H1 (cell line): ENCODE measurements at regions not wholly inside any gene's neighbourhood (a gene's known extent, or its start where the extent isn't known, plus 50 kb on each side); places are given as distances from the start of the nearest gene placed in this dataset.

Experiments used
- CTCF ChIA-PET: fragments of 300-600 bp; sonication (Branson Sonifier 250); formaldehyde crosslinking; loops from one replicate; lab custom pipeline; 2021; ENCODE audit not compliant: partially characterized antibody; lab: Charles Lee
- POLR2A ChIA-PET: fragments of 300-600 bp; sonication (Branson Sonifier 250); formaldehyde crosslinking; loops from one replicate; lab custom pipeline; 2021; ENCODE audit warnings: inconsistent platforms; ENCODE audit not compliant: partially characterized antibody; lab: Charles Lee
- DNase-seq, 2 experiments: peaks; one replicate each; pipeline versions ENCODE4 v3.0.0 to v3.0.0-alpha.2; 2010 to 2022; ENCODE audit warnings: low spot score in 2 of 2, low read depth in 1 of 2, mixed read lengths in 1 of 2
- FAIRE-seq: peaks from 2 replicates; lab custom pipeline; 2011; peaks lifted over from hg19 to GRCh38; lab: Jason Lieb, UNC
- H2AFZ ChIP-seq: 2 replicates; pipeline ENCODE4 v1.8.1; 2012; ENCODE audit warnings: low read length, inconsistent platforms
- H2AK5ac ChIP-seq: 2 replicates; pipeline ENCODE4 v1.6.1; 2013; ENCODE audit warnings: low read depth, low read length
- H2BK120ac ChIP-seq: replicated peaks from 2 replicates; pipeline ENCODE3; 2013; ENCODE audit warnings: low read depth, low read length, inconsistent platforms
- H2BK12ac ChIP-seq: 2 replicates; pipeline ENCODE4 v1.6.1; 2013; ENCODE audit warnings: low read depth, low read length
- H2BK15ac ChIP-seq: 2 replicates; pipeline ENCODE4 v1.6.1; 2013; ENCODE audit warnings: low read length
- H2BK20ac ChIP-seq: 2 replicates; pipeline ENCODE4 v1.6.1; 2013; ENCODE audit warnings: low read length
- H2BK5ac ChIP-seq: 2 replicates; pipeline ENCODE4 v1.6.1; 2013; ENCODE audit warnings: low read depth, low read length
- H3K14ac ChIP-seq: 2 replicates; pipeline ENCODE4 v1.6.1; 2013; ENCODE audit warnings: inconsistent platforms; ENCODE audit not compliant: insufficient read length
- H3K18ac ChIP-seq: 2 replicates; pipeline ENCODE4 v1.6.1; 2013; ENCODE audit warnings: low read length; ENCODE audit errors: extremely low read depth
- H3K23ac ChIP-seq: 2 replicates; pipeline ENCODE4 v1.6.1; 2013; ENCODE audit warnings: inconsistent platforms; ENCODE audit not compliant: insufficient read length
- H3K23me2 ChIP-seq: 2 replicates; pipeline ENCODE4 v1.6.1; 2013; ENCODE audit warnings: low read depth, low read length
- H3K27ac ChIP-seq: 2 replicates; pipeline ENCODE4 v1.6.1; 2011; ENCODE audit warnings: low read depth, low read length, inconsistent platforms
- H3K27me3 ChIP-seq, 4 experiments: replicated peaks in 1 of 4; 1 replicate in 1 of 4; 2 replicates in 3 of 4; pipeline versions ENCODE4 v1.6.1 to v1.8.1; 2011 to 2013; ENCODE audit warnings: low read length in 3 of 4, mild to moderate bottlenecking in 3 of 4, inconsistent platforms in 2 of 4, mixed read lengths in 2 of 4, moderate library complexity in 1 of 4; ENCODE audit not compliant: control insufficient read depth in 3 of 4, insufficient read depth in 3 of 4; ENCODE audit errors: extremely low read depth in 1 of 4
- H3K36me3 ChIP-seq, 4 experiments: 2 replicates each; pipeline versions ENCODE4 v1.6.1 to v1.8.1; 2011 to 2013; ENCODE audit warnings: mild to moderate bottlenecking in 4 of 4, low read length in 3 of 4, moderate library complexity in 2 of 4, control low read depth in 1 of 4, inconsistent platforms in 1 of 4; ENCODE audit not compliant: insufficient read depth in 4 of 4, control insufficient read depth in 2 of 4
- H3K4ac ChIP-seq: replicated peaks from 2 replicates; pipeline ENCODE3; 2013; ENCODE audit warnings: low read length, low read depth, mixed read lengths, inconsistent platforms; ENCODE audit not compliant: insufficient read length
- H3K4me1 ChIP-seq, 4 experiments: replicated peaks in 1 of 4; 1 replicate in 1 of 4; 2 replicates in 3 of 4; pipeline versions ENCODE4 v1.6.1 to v1.8.1; 2011 to 2013; ENCODE audit warnings: low read length in 3 of 4, inconsistent platforms in 2 of 4, mixed read lengths in 1 of 4; ENCODE audit not compliant: insufficient read depth in 4 of 4, control insufficient read depth in 3 of 4
- H3K4me2 ChIP-seq, 2 experiments: 2 replicates each; pipeline versions ENCODE4 v1.6.1 to v1.8.1; 2011 to 2013; ENCODE audit warnings: low read depth in 2 of 2, low read length in 2 of 2, control low read depth in 1 of 2, inconsistent platforms in 1 of 2, mild to moderate bottlenecking in 1 of 2; ENCODE audit not compliant: insufficient read depth in 1 of 2
- H3K4me3 ChIP-seq, 4 experiments: fragments of 200-600, 300-600 bp in 1 of 4; sonication (generic), shearing (Covaris generic), sonication (Bioruptor Twin) in 1 of 4; 2 replicates each; pipeline versions ENCODE4 v1.5.1 to v1.8.1; 2011 to 2016; ENCODE audit warnings: low read length in 4 of 4, low read depth in 3 of 4, control low read depth in 2 of 4, inconsistent platforms in 2 of 4, mild to moderate bottlenecking in 2 of 4, mixed read lengths in 1 of 4, moderate library complexity in 1 of 4; ENCODE audit not compliant: insufficient read depth in 2 of 4; ENCODE audit errors: extremely low read depth in 1 of 4
- H3K56ac ChIP-seq: replicated peaks from 2 replicates; pipeline ENCODE3; 2013; ENCODE audit warnings: low read depth, mild to moderate bottlenecking, mixed read lengths, low read length, inconsistent platforms; ENCODE audit not compliant: insufficient read length
- H3K79me1 ChIP-seq: 2 replicates; pipeline ENCODE4 v1.6.1; 2013; ENCODE audit warnings: low read depth, low read length, control low read depth
- H3K79me2 ChIP-seq, 2 experiments: 2 replicates each; pipeline versions ENCODE4 v1.6.1 to v1.8.1; 2012 to 2013; ENCODE audit warnings: low read length in 2 of 2, mild to moderate bottlenecking in 2 of 2, inconsistent platforms in 1 of 2; ENCODE audit not compliant: insufficient read depth in 2 of 2, control insufficient read depth in 1 of 2
- H3K9ac ChIP-seq, 4 experiments: replicated peaks in 1 of 4; 1 replicate in 1 of 4; 2 replicates in 3 of 4; pipeline versions ENCODE4 v1.6.1 to v1.8.1; 2011 to 2013; ENCODE audit warnings: low read depth in 3 of 4, low read length in 3 of 4, control low read depth in 2 of 4, mild to moderate bottlenecking in 2 of 4, moderate library complexity in 2 of 4, inconsistent platforms in 1 of 4; ENCODE audit errors: extremely low read depth in 1 of 4
- H3K9me3 ChIP-seq, 2 experiments: 2 replicates each; pipeline versions ENCODE4 v1.6.1 to v1.8.1; 2012 to 2013; ENCODE audit warnings: mild to moderate bottlenecking in 2 of 2, moderate library complexity in 2 of 2, control low read depth in 1 of 2, inconsistent platforms in 1 of 2, low read depth in 1 of 2, low read length in 1 of 2, mixed read lengths in 1 of 2; ENCODE audit not compliant: insufficient read depth in 2 of 2
- H4K20me1 ChIP-seq, 2 experiments: replicated peaks in 1 of 2; 2 replicates each; pipeline versions ENCODE3 to v1.8.1; 2011 to 2013; ENCODE audit warnings: inconsistent platforms in 2 of 2, low read length in 2 of 2, mild to moderate bottlenecking in 1 of 2; ENCODE audit not compliant: insufficient read depth in 2 of 2, control insufficient read depth in 1 of 2
- H4K5ac ChIP-seq: 2 replicates; pipeline ENCODE4 v1.6.1; 2013; ENCODE audit warnings: low read length, low read depth, mixed read lengths, inconsistent platforms; ENCODE audit not compliant: insufficient read length
- H4K8ac ChIP-seq: 2 replicates; pipeline ENCODE4 v1.8.0; 2013; ENCODE audit warnings: mild to moderate bottlenecking, moderate library complexity, low read length, inconsistent platforms; ENCODE audit not compliant: insufficient read depth; ENCODE audit errors: extremely low read depth
- H4K91ac ChIP-seq: replicated peaks from 2 replicates; pipeline ENCODE3; 2013; ENCODE audit warnings: low read length, mixed read lengths, inconsistent platforms; ENCODE audit not compliant: insufficient read length
- BACH1 ChIP-seq: IDR thresholded peaks from 2 replicates; pipeline ENCODE4 v1.6.1; 2012; ENCODE audit warnings: low read length, improper control_type of control experiment
- WGBS, 2 experiments: shearing (Covaris generic) in 1 of 2; methylation state at CpG; one replicate each; pipeline versions ENCODE4 v1.1.6 to v1.1.7; 2013 to 2015; ENCODE audit warnings: low lambda C conversion rate in 2 of 2, mixed read lengths in 2 of 2, inconsistent platforms in 1 of 2, low coverage in 1 of 2, missing lambda C conversion rate in 1 of 2; ENCODE audit not compliant: insufficient replicate concordance in 2 of 2, insufficient coverage in 1 of 2, insufficient read length in 1 of 2; ENCODE audit errors: extremely low coverage in 1 of 2, missing lambda C conversion rate in 1 of 2; 5-methylcytosine and 5-hydroxymethylcytosine counted together
- TF ChIP-seq, protein P1 (sequence below), 3 experiments: IDR thresholded peaks; 1 replicate in 2 of 3; 2 replicates in 1 of 3; pipeline versions ENCODE4 v1.5.1 to v1.6.1; 2011; ENCODE audit warnings: low read length in 3 of 3, mild to moderate bottlenecking in 3 of 3, inconsistent platforms in 2 of 3, low read depth in 1 of 3, moderate library complexity in 1 of 3; ENCODE audit not compliant: insufficient read depth in 1 of 3; ENCODE audit errors: control extremely low read depth in 1 of 3

- Histone ChIP-seq H3K36me3 (no peaks in the 10 kb centered on the region), H3K4ac (no peak overlapping the region), H2BK15ac (no peak overlapping the region), H3K79me2 (no peaks in the 10 kb centered on the region), H2BK12ac (no peak overlapping the region), H3K4me3 (no peak overlapping the region), H2BK20ac (no peak overlapping the region), H3K23ac (no peak overlapping the region), H4K91ac (no peak overlapping the region), H3K27me3 (no peaks in the 10 kb centered on the region), H3K14ac (no peak overlapping the region), H3K79me1 (no peaks in the 10 kb centered on the region), H3K9ac (no peak overlapping the region), H3K23me2 (no peaks in the 10 kb centered on the region), H2AFZ (no peak overlapping the region), H2AK5ac (no peak overlapping the region), H3K56ac (no peak overlapping the region), H3K18ac (no peak overlapping the region), H3K9me3 (no peaks in the 10 kb centered on the region), H4K20me1 (no peaks in the 10 kb centered on the region), H3K4me1 (no peaks in the 10 kb centered on the region), H4K8ac (no peak overlapping the region), H4K5ac (no peak overlapping the region), H3K27ac (no peak overlapping the region), H2BK120ac (no peak overlapping the region), H2BK5ac (no peak overlapping the region), H3K4me2 (no peak overlapping the region)
- DNase-seq (no peak), FAIRE-seq (no peak)
- ChIA-PET CTCF (no interaction called here), POLR2A (no interaction called here)
- WGBS, 2 experiments, result 91% methylated on average over 3 of the region's 3 CpGs; no CpG with 5 or more reads in 1 of the 2 experiments
- TF ChIP-seq BACH1, result no peak
- TF ChIP-seq, protein P1, sequence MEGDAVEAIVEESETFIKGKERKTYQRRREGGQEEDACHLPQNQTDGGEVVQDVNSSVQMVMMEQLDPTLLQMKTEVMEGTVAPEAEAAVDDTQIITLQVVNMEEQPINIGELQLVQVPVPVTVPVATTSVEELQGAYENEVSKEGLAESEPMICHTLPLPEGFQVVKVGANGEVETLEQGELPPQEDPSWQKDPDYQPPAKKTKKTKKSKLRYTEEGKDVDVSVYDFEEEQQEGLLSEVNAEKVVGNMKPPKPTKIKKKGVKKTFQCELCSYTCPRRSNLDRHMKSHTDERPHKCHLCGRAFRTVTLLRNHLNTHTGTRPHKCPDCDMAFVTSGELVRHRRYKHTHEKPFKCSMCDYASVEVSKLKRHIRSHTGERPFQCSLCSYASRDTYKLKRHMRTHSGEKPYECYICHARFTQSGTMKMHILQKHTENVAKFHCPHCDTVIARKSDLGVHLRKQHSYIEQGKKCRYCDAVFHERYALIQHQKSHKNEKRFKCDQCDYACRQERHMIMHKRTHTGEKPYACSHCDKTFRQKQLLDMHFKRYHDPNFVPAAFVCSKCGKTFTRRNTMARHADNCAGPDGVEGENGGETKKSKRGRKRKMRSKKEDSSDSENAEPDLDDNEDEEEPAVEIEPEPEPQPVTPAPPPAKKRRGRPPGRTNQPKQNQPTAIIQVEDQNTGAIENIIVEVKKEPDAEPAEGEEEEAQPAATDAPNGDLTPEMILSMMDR (IDR thresholded peaks at IDR 0.05; ENCODE audit: control extremely low read depth in 1 of 3, insufficient read depth in 1 of 3, low read depth in 1 of 3, low read length in 3 of 3), result no peak
Observed at GRCh38 chr1:187959062-187959461, 1130.3 kb downstream of the PLA2G4A start.
